ENCODE measurements at regions not wholly inside any gene's neighbourhood (a gene's known extent, or its start where the extent isn't known, plus 50 kb on each side); places are given as distances from the start of the nearest gene placed in this dataset.

DNA sequence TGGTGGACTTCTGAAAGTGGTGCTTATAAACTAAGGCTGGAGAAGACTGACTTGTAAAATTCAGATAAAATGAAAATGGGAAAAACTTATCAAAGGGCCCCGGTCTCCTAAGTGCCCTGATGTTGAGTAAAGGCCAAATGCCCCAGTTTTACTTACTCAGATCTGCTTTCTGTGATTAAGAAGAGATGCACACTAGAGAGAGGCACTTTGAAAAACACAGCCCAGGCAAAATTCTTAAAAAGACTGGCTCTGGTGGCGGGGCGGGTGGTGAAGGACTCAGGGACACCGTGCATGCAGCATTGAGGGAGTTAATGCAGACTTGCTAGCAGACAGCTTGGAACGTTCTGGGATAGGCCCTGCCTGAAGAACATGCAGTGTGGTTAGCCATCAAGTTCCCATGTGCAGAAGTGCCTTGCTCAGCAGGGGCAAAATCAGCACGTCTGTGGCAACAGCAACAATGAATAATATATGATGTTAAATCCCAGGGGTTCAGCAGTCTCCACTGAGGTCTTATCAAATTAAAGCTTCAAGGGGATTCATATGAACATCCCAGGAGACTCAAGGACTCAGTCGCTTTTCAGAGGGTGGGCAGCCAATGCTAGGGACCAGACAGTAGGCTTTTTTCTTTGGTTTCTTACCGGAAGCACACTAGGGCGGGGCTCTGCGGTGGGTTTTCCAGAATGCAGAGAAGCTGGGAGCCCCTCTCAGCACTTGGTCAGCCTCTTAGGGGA, 105.0 kb downstream of the DAD1 start:
- no peak for TF ChIP-seq BHLHE40 (IDR thresholded peaks at IDR 0.05; ENCODE audit: low read depth, low read length)
- TF ChIP-seq, protein P1, sequence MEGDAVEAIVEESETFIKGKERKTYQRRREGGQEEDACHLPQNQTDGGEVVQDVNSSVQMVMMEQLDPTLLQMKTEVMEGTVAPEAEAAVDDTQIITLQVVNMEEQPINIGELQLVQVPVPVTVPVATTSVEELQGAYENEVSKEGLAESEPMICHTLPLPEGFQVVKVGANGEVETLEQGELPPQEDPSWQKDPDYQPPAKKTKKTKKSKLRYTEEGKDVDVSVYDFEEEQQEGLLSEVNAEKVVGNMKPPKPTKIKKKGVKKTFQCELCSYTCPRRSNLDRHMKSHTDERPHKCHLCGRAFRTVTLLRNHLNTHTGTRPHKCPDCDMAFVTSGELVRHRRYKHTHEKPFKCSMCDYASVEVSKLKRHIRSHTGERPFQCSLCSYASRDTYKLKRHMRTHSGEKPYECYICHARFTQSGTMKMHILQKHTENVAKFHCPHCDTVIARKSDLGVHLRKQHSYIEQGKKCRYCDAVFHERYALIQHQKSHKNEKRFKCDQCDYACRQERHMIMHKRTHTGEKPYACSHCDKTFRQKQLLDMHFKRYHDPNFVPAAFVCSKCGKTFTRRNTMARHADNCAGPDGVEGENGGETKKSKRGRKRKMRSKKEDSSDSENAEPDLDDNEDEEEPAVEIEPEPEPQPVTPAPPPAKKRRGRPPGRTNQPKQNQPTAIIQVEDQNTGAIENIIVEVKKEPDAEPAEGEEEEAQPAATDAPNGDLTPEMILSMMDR (IDR thresholded peaks at IDR 0.05) = no peak
- no peak for TF ChIP-seq MYC (IDR thresholded peaks at IDR 0.05; ENCODE audit: borderline replicate concordance, low read length)
- no peak for TF ChIP-seq CHD4 (IDR thresholded peaks at IDR 0.05; ENCODE audit: borderline replicate concordance)
- no peak for TF ChIP-seq JUNB (IDR thresholded peaks at IDR 0.05)
- no peak for TF ChIP-seq MAFK (IDR thresholded peaks at IDR 0.05; ENCODE audit: partially characterized antibody)
- TF ChIP-seq CEBPB (IDR thresholded peaks at IDR 0.05) = no peak
- TF ChIP-seq, protein P2, sequence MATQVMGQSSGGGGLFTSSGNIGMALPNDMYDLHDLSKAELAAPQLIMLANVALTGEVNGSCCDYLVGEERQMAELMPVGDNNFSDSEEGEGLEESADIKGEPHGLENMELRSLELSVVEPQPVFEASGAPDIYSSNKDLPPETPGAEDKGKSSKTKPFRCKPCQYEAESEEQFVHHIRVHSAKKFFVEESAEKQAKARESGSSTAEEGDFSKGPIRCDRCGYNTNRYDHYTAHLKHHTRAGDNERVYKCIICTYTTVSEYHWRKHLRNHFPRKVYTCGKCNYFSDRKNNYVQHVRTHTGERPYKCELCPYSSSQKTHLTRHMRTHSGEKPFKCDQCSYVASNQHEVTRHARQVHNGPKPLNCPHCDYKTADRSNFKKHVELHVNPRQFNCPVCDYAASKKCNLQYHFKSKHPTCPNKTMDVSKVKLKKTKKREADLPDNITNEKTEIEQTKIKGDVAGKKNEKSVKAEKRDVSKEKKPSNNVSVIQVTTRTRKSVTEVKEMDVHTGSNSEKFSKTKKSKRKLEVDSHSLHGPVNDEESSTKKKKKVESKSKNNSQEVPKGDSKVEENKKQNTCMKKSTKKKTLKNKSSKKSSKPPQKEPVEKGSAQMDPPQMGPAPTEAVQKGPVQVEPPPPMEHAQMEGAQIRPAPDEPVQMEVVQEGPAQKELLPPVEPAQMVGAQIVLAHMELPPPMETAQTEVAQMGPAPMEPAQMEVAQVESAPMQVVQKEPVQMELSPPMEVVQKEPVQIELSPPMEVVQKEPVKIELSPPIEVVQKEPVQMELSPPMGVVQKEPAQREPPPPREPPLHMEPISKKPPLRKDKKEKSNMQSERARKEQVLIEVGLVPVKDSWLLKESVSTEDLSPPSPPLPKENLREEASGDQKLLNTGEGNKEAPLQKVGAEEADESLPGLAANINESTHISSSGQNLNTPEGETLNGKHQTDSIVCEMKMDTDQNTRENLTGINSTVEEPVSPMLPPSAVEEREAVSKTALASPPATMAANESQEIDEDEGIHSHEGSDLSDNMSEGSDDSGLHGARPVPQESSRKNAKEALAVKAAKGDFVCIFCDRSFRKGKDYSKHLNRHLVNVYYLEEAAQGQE (IDR thresholded peaks at IDR 0.05) = no peak
- no peak for TF ChIP-seq POLR2A (IDR thresholded peaks at IDR 0.05; ENCODE audit: low read length)
